Adrenal gland (tissue), 9 donors: ENCODE measurements at regions not wholly inside any gene's neighbourhood (a gene's known extent, or its start where the extent isn't known, plus 50 kb on each side); places are given as distances from the start of the nearest gene placed in this dataset.

Experiments
- DNase-seq, 7 donors: peaks; one replicate each; pipeline ENCODE4 v3.0.0-alpha.2; 2019 to 2020
- H3K27ac ChIP-seq, 5 donors: fragments of 200-600 bp; sonication (generic) in 4 of 5; 1 replicate in 3 of 5; 2 replicates in 2 of 5; pipeline versions ENCODE4 v1.5.1 to v1.8.0; 2016 to 2020; ENCODE audit warnings: mild to moderate bottlenecking in 1 of 5
- H3K27me3 ChIP-seq: fragments of 200-600 bp; 2 replicates; pipeline ENCODE4 v1.8.0; 2021
- H3K36me3 ChIP-seq, 2 donors: fragments of 200-600 bp; replicated peaks in 1 of 2; 1 replicate in 1 of 2; 2 replicates in 1 of 2; pipeline versions ENCODE4 v1.5.1 to v1.8.0; 2018 to 2022
- H3K4me1 ChIP-seq, 2 donors: fragments of 200-600 bp; replicated peaks in 1 of 2; 1 replicate in 1 of 2; 2 replicates in 1 of 2; pipeline versions ENCODE4 v1.5.1 to v1.8.0; 2018 to 2021
- H3K4me3 ChIP-seq, 4 donors: fragments of 200-600 bp; sonication (generic) in 3 of 4; one replicate each; pipeline ENCODE4 v1.5.1; 2016 to 2018
- H3K9me3 ChIP-seq, 3 donors: fragments of 200-600 bp; sonication (generic) in 1 of 3; replicated peaks in 1 of 3; 1 replicate in 2 of 3; 2 replicates in 1 of 3; pipeline versions ENCODE4 v1.5.1 to v1.8.0; 2016 to 2021
- POLR2A ChIP-seq, 2 donors: fragments of 450-650 bp; IDR thresholded peaks; one replicate each; pipeline ENCODE4 v1.6.1; 2017; ENCODE audit warnings: antibody characterized with exemption in 2 of 2, mild to moderate bottlenecking in 2 of 2, moderate library complexity in 1 of 2
- WGBS, 4 donors: extraction: QIAGEN DNeasy Blood & Tissue Kit in 2 of 4; methylation state at CpG; one replicate each; pipeline versions ENCODE4 v1.1.5 to v1.1.7; 2013 to 2017; 5-methylcytosine and 5-hydroxymethylcytosine counted together
- intact Hi-C, 2 donors: fragments of 100-400 bp; cut with DNase I; formaldehyde crosslinking; loops; one replicate each; pipeline versions ENCODE4 v1.14.1 to v1.15.0; 2022 to 2023
- TF ChIP-seq, protein P1 (sequence below), 6 experiments: fragments of 450-650 bp in 4 of 6; fragments of 200-600 bp in 2 of 6; sonication (generic) in 1 of 6; IDR thresholded peaks; 1 replicate in 5 of 6; 2 replicates in 1 of 6; pipeline versions ENCODE4 v1.5.1 to v1.8.0; 2016 to 2021; ENCODE audit warnings: antibody characterized with exemption in 6 of 6, mild to moderate bottlenecking in 2 of 6, moderate library complexity in 1 of 6
- donor health status: healthy with polysubstance abuse.
- donor health status: Bipolar disorder and iron deficiency.
- donor health status: DM: yes; HTN: yes; CAD: no.
- donor health status: DM: no; HTN: no; CAD: no.
- donor health status: DM: no; HTN: no; CAD: no.

DNA sequence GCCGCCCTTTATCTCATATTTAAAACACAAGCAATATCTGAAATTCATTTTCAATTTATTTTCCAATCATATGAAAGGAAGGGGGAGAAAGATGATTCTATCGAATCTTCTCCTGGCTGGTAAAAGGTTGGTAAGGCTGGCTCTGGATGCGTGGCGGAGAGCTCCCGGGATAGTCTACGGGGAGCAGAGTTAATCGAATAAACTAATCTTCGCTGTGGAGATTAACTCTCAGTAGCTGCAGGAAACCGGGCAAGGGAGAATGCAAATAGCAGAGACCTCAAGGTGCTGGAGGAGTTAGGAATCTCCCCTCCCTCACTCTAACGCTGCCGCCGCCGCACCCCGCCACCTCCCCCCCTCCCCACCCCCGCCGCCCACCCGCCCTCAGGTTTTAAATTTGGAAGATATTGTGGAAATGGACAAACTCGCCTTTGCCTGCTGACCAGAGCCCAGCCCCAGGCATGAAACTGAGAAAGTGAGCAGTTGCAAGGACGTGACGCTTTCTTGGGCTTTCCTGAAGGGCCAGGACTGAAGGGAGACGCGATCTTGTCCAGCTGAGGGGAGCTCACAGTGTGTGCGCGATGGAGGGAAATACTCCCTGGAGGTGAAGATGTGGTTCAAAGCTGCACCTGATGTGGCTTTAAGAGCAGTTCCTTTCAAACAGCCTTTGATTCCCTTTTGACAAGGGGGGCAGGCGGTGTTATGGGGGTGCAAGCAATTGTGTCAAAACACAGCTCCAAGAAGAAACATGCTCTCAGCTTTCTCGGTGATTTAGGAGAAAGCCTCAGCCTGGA lies 308.2 kb upstream of the IRX3 start:
- no peak for DNase-seq
- peaks cover 4% of the 10 kb centered on the region for H3K27me3 ChIP-seq
- no peak for TF ChIP-seq POLR2A (IDR thresholded peaks at IDR 0.05)
- TF ChIP-seq, protein P1, sequence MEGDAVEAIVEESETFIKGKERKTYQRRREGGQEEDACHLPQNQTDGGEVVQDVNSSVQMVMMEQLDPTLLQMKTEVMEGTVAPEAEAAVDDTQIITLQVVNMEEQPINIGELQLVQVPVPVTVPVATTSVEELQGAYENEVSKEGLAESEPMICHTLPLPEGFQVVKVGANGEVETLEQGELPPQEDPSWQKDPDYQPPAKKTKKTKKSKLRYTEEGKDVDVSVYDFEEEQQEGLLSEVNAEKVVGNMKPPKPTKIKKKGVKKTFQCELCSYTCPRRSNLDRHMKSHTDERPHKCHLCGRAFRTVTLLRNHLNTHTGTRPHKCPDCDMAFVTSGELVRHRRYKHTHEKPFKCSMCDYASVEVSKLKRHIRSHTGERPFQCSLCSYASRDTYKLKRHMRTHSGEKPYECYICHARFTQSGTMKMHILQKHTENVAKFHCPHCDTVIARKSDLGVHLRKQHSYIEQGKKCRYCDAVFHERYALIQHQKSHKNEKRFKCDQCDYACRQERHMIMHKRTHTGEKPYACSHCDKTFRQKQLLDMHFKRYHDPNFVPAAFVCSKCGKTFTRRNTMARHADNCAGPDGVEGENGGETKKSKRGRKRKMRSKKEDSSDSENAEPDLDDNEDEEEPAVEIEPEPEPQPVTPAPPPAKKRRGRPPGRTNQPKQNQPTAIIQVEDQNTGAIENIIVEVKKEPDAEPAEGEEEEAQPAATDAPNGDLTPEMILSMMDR (IDR thresholded peaks at IDR 0.05), result no peak
- no peaks in the 10 kb centered on the region for H3K4me1 ChIP-seq
- 12 to 24% (median 17%) methylated on average over 23 to 26 of the region's 26 CpGs for WGBS, 4 donors
- H3K9me3 ChIP-seq, result no peaks in the 10 kb centered on the region
- no peaks in the 10 kb centered on the region for H3K36me3 ChIP-seq
- H3K4me3 ChIP-seq, result no peak overlapping the region
- H3K27ac ChIP-seq, result no peak overlapping the region
- intact Hi-C loops, result no loop called here

DNA sequence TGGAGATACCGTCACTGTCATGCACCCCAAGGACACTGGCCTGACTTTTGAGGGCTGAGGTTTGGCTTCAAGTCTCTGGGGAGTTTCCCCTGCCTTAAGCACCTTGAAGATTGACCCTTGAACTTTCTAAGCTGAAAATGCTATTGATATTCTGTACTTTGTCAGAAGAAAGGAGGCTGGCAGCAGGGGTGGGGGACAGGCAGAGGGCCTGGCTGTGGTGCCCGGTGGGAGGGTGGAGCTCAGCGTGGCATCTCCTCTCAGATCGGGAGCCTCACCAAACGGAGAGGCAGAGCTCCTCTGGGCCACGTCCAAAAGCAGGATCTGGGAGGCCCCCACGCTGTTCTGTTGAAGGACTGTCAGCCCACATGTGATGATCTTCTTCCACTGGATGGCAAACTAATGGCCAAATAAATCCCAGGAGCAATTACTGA lies 305.2 kb upstream of the IRX3 start:
- DNase-seq, result no peak
- Histone ChIP-seq H3K4me3 (no peak overlapping the region), H3K36me3 (no peaks in the 10 kb centered on the region), H3K27ac (no peak overlapping the region), H3K4me1 (no peaks in the 10 kb centered on the region), H3K9me3 (no peaks in the 10 kb centered on the region), H3K27me3 (peaks cover 4% of the 10 kb centered on the region)
- 25 to 33% (median 31%) methylated on average over 7 of the region's 7 CpGs for WGBS, 4 donors
- intact Hi-C loops, result no loop called here
- no peak for TF ChIP-seq POLR2A (IDR thresholded peaks at IDR 0.05)
- TF ChIP-seq, protein P1 (IDR thresholded peaks at IDR 0.05), result no peak

DNA sequence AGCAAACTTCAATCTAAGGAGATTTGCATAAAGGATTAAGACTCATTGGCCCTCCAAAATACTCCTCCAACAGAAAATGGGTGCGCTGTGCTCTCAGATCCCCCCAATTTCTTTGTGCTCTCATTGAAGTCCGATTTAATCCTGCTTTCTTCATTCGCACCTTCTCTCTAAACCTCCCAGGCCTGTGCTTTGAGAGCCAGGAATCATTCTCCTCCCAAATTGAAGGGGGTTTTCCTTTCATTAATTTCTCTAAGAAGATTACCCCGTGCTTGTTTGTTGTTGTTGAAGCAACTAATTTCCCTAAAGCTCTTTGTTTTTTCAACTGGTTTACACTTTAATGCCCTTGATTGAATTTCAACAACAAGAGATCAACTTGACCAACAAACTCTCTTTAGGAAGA lies 304.2 kb upstream of the IRX3 start:
- intact Hi-C loops, result no loop called here
- H3K4me3 ChIP-seq, result no peak overlapping the region
- DNase-seq, result no peak
- TF ChIP-seq, protein P1 (IDR thresholded peaks at IDR 0.05), result no peak
- no peak for TF ChIP-seq POLR2A (IDR thresholded peaks at IDR 0.05)
- no peaks in the 10 kb centered on the region for H3K9me3 ChIP-seq
- H3K4me1 ChIP-seq, result no peaks in the 10 kb centered on the region
- H3K36me3 ChIP-seq, result no peaks in the 10 kb centered on the region
- 66 to 76% (median 73%) methylated on average over 4 of the region's 4 CpGs for WGBS, 4 donors
- H3K27ac ChIP-seq, result no peak overlapping the region
- peaks cover 2% of the 10 kb centered on the region for H3K27me3 ChIP-seq

DNA sequence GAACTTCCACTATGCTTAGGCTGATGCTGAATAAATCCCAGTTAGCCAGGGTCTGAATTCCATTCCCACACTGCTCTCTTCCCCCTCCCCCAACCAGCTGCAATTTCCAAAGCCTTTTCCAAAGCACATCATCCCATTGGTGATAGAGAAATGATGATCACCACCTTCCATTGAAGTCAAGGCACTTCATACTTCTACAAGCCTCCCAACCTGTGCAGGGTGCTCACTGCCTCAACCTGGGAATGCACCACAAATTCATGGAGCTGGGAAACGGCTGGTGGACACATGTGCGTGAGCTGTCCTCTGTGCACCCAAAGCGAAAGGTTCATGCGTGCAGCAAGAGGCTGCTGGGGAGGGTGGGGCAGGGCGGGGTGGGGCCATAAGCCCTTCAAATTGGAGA lies 302.7 kb upstream of the IRX3 start:
- no peak for DNase-seq
- Histone ChIP-seq H3K9me3 (no peaks in the 10 kb centered on the region), H3K27me3 (no peaks in the 10 kb centered on the region), H3K4me1 (no peaks in the 10 kb centered on the region), H3K36me3 (no peaks in the 10 kb centered on the region), H3K27ac (no peak overlapping the region), H3K4me3 (no peak overlapping the region)
- TF ChIP-seq POLR2A (IDR thresholded peaks at IDR 0.05), result no peak
- TF ChIP-seq, protein P1 (IDR thresholded peaks at IDR 0.05), result no peak
- 68 to 85% (median 74%) methylated on average over 5 of the region's 5 CpGs for WGBS, 4 donors
- intact Hi-C loops, result no loop called here
